Activated T-cell treated with anti-CD3 and anti-CD28 coated beads for 4 hours (primary cell): ENCODE measurements at regions not wholly inside any gene's neighbourhood (a gene's known extent, or its start where the extent isn't known, plus 50 kb on each side); places are given as distances from the start of the nearest gene placed in this dataset.
"Not testable (repeated sequence)": the region's sequence is repeated elsewhere in the genome, so short reads cannot be mapped to it uniquely, and the experiment has no call there.

ENCODE experiments used
- DNase-seq: peaks from one replicate; pipeline ENCODE4 v3.0.0-alpha.2; 2020

DNA sequence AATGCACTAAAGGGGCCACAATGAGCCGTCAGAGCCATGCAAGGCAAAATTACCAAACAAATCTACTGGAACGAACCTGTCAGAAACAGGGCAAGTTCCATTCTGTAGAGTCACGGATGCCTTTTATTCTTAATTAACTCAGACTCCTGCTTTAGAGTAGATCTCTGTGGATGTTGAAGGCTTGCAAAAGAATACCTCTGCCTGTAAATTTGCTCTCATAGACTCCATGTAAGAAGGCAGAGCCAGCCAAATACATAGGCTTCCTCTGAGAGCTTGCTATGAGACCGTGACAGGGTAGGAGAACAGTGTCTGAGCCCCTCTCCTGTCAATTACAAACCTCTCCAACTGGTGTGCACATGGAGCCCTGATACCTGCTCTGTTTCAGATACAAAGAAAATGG, 787.9 kb upstream of the POM121L12 start:
- no peak for DNase-seq

DNA sequence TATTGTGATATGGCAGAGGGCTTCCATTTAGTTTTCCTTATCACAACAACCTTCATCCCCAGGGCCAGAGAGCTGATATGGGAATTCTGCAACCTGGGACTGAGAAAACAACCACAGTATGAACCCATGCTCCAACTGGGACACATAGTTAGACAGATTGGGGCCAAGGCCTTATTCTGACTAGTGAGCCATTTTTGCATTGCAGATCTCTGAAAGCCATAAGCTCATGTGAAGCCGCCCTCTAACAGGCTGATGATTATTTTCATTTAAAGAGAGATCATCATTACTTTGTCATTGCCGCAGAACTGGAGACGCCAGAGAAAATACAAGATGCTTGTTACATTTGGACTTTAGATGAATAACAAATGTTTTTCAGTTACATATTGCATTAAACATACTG, 791.7 kb upstream of the POM121L12 start:
- DNase-seq: no peak

DNA sequence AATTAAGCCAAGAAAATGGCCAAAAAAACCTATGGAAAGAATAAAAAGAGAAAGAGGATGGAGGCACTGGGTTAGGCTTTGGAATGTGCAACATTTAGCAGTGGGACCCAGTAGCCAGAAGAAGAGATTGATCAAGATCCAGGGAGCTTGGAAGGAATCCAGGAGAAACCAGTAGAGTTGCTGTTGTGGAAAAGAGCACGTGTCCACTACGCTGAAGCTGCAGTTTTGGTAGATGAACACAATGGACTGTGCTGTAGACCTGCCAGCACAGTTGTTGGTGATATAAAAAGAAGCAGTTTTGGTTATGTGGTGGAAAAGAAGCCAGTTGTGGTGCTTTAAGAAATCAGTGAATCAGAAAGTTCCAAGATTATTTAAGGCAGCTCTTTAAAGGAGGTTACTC, 802.2 kb upstream of the POM121L12 start:
- DNase-seq: no peak

DNA sequence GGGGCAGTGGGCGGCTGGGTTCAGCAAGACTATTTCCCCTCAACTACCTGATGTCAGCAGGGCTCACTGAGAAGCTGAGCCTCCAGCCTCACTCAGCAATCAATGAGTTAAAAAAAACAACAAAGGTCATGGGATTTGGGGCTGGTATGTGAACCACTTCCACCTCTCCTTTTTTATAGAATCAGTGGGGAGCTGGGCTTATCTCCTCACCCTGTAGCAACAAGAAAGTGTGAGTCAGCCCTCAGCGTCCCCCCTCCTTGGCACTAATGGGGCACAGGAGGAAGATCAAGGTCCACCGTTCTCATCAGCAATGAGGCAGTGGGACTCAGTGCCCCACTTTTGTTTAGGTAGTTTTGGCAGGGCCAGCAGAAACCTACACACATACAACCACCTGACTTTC, 823.5 kb upstream of the POM121L12 start:
- no peak for DNase-seq

DNA sequence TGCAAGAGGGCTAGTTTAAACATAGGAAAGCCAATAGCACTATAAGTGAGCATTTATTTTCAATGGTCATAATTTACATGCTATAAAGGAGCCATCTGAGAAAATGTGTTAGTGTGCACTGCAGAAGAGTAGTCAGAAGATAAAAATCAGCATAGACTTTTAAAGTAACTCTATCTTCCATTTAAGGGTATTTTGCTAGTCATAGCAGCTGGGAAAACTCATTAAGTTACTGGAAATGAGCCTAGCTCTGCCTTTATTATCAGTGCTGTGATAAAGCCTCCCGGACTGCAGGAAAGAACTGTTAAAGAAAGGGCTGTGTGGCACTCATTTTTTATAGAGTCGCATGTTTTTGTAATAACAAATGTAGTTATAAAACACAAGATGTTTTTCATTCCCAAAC, 825.8 kb upstream of the POM121L12 start:
- DNase-seq: no peak

DNA sequence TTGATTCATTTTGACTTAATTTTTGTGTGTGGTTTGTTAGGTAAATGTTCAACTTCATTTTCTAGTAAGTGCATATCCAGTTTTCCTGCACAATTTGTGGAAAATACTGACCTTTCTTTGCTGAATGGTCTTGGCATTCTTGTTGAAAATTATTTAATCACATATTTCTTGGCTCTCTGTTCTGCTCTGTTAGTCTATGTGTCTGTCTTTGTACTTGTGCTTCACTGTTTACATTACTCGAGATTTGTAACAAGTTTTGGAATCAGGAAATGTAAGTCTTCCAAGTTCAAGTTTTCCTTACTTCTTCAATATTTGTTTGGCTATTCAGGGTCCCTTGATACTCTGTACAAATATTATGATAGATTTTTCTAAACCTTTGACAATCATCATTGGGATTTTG, 838.2 kb upstream of the POM121L12 start:
- DNase-seq: no peak

DNA sequence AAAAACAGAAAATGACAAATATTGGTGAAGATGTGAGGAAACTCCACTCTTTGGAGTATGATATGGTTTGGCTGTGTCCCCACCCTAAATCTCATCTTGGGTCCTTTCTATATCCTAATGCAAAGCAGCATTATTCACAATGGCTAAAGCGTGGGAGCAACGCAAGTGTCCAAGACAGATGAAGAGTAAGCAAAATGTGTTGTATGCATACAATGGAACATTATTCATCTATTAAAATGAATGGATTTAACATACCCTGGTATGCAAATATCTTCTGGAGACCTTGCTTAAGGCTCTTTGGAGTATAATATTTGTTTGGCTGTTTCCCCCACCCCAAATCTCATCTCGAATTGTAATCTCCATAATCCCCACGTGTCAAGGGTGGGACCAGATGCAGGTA, 839.8 kb upstream of the POM121L12 start:
- DNase-seq: no peak

DNA sequence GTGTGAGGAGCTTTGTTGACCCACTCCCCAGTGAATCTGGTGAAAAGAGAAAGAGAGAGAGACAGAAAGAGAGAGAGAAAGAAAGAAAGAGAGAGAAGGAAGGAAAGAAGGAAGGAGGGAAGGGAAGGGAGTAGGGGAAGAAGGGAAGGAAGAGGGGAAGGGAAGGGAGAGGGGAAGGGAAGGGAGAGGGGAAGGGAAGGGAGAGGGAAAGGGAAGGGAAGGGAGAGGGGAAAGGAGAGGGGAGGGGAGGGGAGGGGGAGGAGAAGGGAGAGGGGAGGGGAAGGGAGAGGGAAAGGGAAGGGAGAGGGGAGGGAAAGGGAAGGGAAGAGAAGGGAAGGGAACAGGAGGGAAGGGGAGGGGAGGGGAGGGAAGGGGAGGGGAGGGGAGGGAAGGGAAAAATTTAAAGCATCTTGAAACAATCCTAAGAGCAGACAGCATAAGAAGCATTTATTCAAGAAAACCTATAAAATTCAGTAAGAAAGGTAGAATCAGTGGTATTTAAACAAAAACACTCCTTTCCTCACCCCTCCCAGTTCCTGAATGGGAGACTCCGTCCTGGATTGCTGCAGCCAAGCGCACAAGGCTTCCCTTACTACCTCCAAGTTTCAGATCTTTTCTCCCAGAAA, 846.2 kb upstream of the POM121L12 start:
- no peak for DNase-seq

DNA sequence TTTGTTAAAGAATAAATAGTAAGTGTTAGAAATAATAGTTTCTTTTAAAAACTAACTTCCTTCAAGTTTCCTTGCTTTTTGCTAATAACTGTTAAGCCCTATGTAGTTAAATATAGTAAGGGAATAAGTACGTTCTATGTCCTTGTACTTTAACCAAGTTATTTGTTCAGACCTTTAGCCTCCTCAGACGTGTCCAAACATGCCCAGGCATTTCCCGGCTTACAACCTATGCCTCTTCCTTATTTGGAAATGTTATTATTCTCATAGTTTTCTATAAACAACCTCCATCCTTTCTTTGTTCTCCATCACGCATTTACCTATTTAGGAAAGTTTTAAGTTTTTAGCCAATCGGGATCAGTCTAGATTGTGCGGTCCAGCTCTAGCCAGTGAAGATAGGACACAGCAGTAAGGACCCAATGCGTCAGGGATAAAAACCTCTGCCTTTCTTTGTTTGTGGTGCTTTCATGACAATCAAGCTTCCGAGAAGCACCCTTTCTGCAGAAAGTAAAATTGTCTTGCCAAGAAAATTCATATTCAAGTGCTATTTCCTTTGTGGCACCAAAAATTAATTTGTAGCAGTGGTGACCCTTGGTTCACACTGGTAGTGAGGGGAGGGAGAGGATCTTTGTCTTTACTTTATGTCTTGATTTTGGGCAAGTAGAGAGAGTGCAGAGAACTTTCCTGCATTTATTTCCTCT, 851.3 kb upstream of the POM121L12 start:
- DNase-seq: no peak

DNA sequence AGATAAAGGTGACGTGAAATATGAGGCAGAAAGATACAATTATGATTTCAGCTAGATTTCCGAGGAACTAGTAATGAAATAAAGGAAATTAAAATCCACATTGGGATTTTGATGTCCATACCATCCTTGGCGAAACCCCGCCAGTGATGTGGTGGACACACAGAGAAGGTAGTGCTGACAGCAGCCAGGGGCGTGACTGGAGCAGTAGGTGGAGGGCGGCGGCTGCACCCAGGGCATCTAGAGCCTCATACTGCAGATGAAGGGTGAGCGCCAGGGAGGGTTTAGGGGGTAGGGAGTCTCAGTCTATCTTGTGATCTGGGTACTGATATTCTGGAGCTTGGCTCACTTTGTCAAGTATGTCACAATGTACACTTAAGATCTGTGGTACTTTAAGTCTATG, 855.5 kb upstream of the POM121L12 start:
- no peak for DNase-seq

DNA sequence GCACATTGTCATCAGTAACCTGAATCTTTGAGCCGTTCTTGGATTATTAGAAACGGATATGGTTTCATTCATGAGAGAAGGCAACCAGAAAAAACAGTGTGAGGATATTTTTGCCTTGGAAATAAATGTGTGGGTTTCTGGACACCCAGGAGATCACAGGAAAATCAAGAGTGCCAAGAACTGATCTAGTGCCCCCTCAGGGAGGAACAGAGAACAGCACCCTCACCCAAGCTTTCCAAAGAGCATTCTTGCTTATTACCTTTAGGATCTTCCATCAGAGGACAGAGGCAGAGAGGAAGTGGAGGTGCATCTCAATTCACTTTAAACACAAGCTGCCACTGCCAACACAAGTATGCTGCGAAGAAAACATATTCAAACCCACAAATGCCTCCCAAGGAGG, 851.5 kb upstream of the COBL start:
- no peak for DNase-seq

DNA sequence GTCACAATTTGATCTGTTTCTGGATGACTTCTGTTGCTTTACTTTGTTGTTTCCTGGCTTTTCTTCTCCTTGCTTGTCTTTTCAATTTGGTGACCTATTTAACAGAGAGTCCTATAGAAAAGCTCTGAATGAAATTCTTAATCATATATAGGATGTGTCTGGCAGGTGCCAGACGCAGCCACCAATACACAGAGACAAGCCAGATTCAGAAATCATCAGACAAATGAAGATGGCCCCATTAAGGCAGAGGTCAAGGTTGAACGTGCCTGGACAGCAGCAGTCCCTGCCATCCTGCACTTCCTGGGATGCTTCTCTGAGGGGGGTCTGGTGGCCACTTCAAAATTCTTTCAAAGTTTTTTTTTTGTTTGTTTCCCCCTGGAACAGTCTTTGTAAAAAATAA, 846.7 kb upstream of the COBL start:
- DNase-seq: no peak

DNA sequence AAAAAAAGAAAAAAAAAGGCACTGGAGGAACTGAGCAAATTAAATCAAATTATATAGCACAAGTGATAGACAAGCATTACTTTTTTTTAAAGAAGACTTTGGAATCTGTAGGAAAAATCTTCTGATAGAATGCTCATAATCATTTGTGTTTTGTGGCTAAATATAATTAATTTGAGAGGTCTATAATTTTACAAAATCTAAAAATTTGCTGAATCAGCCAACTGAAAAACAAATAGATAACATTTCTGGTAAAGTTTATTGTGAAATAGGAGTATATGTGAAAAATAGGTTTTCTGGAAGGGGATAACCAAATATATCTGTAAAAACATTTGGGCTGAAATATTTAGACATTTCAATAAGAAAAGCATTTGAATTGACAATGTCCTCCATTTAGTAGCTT, 844.9 kb upstream of the COBL start:
- DNase-seq: no peak

DNA sequence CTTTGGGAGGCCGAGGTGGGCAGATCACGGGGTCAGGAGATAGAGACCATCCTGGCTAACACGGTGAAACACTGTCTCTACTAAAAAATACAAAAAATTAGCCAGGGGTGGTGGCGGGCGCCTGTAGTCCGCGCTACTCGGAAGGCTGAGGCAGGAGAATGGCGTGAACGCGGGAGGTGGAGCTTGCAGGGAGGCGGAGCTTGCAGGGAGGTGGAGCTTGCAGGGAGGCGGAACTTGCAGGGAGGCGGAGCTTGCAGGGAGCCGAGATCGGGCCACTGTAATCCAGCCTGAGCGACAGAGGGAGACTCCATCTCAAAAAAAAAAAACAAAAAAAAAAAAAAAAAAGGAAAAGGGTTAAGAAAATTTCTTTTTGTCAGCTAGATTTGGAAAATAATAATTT, 842.8 kb upstream of the COBL start:
- DNase-seq: not testable (repeated sequence)

DNA sequence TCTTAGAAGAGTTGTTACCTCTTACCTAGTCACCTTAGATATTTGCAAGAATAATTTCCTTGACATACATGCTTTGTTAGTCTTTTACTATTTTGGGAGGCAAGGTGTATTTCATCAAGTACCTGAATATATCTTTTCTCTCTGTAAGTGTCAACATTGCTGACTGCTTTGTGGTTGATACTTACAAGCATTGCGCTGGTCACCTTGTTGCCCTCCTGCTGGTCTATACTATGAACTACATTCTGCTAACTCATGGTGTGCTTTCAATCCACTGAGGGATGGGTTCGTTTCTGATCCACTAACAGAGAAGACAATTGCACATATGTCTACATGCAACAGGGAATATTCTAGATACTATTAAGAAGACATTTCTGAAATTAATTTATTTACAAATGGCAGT, 837.8 kb upstream of the COBL start:
- no peak for DNase-seq

DNA sequence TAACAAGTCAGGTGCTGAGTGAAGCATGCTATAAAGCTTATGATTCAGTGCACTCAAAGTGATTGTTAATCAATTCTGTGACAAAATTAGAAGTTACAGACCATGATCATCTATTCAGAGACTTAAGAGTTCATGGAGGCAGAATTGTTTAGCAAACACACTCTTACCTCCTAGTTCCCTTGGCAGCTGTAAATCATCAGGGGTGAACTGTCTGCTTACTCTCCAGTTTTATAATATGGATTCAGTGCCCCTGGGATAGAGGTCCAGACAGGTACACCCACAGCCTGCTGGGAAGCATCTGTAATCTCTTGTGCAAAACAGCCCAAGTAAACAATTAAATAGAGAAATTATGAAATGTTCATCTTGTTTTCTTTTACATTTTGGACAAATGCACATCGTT, 835.0 kb upstream of the COBL start:
- DNase-seq: no peak

DNA sequence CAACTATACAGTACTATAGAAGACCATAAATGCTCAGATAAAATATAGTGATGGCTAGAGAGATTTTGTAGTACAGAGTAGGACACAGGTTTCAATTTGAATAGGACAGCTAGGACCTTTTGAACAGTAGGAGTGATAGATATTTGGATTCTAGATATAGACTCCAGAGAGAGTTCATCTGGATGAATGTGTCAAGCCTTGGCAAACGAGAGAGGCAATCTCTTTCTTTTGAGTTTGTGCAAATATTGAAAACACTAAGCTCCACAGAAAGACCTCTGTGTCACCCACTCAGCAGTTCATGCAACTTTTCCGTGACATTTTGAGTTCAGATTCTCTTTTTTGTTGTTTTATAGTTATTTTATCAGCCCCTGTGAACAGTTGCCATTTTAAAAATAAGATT, 834.3 kb upstream of the COBL start:
- no peak for DNase-seq

DNA sequence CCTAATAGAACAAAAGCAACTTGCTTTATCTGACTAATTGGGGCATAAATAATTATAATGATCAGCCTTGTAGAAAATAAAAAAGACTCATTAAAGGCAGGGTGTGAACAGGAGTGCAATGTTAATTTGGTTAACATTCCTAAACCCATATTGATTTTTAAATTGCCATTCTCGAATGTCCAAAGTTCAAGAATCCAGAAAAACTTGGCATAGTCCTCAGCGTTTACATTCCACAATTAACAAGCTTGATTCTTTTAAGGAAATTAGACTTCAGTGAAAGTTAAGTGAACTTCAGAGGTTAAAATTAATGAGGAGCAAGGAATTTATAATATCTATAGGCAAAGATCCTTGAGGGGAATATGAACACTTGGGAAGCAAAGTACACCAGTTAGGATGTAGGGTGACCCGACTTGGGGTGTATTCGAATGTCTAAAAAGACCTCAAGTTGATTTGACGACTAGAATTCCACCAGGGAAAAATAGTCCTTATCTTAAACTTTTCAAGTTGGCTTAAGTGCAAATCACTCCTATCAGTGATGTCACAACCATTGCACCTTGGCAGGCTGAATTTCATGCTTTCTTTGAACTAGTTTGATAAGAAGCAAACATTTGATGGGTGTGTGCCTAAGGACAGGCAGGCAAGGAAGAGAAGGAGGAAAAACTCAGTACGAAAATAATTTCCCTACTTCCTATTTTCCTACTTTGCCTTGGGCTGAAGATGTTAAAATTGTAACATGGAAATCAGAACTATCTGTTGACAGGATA, 830.4 kb upstream of the COBL start:
- no peak for DNase-seq

DNA sequence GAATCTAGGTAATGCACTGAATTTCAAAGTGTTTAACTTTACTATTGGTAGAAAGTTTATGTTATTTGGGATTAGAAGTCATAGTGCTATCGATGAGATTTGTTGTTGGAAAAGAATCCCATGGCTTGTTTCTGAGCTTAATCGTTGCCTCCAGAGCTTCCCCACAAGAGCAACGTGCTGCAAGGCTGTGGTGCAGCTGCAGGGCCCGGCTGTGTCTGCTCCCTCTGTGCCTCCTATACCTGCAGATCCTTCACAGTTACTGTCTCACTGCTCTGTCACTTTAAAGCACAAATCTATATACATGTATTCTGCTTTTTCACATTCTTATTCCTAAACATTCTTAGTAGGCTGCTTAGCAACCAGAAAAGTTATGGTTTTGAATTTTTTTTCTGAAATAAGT, 826.6 kb upstream of the COBL start:
- no peak for DNase-seq

DNA sequence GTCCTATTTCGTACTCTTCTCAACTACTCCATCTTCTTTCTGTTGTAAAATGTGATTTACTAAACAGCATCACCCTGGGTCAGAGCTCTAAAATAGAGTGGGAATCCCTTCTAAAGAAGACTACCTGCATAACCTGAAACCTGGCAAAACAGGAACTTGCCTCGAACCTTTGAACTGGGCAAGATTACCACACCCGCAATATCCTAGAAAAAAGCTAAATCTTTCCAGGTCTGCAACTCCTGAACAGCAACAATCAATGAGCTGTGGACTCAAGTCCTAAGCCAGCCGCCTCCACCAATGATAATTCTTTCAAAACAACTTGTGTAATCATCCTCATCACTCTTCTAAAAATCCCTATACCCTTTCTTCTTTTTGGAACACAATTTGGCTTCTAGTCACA, 824.2 kb upstream of the COBL start:
- DNase-seq: no peak

DNA sequence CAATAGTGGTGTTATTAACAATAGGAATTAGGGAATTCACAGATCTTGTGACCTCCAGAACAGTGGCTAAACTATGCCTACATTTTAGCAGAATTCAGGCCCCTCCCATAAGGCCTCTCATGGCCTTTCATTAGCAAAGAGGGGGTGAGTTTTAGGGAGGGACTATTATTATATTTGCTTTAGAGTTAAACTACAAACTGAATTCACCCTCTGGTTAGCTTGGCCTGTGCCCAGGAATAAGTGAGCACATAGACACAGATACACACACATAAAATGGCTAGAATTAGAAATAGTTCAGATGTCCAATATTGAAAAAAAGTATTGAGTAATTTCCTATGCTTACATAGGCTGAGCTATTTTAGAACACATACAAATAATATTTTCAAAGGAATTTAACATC, 818.8 kb upstream of the COBL start:
- no peak for DNase-seq

DNA sequence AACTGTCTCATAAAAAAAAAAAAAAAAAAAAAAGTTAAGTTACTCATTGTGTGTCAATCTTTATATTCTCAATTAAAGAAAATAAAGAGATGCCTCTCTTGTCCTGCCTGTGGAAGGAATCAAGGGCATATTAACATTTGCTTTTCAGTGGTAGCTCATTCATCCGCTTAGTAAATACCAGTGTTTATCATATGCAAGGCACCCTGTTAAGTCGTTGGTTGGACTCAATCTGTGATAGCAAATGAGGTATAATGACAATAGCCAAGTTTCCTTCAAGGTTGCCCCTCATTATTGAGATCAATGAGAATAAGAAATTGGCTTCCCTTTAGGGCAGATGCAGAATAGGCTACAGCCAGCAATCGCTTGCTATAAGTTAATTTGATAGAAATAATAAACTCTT, 812.7 kb upstream of the COBL start:
- no peak for DNase-seq

DNA sequence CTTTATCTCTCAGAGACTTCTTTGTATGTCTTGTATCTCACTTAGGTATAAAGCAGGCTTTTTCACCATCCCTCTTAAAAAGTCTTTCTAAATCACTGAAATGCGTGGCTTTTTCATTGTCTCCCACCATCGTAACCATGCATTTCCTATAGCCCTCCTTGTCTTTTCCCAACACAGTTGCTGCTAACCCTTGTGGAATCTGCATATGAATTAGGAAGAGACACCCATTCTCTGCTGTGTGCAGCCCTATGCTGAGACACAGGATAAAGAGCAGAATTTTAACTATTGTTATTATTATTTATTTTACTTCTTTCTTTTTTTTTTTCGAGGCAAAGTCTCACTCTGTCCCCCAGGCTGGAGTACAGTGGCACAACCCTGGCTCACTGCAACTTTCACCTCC, 804.3 kb upstream of the COBL start:
- DNase-seq: no peak

DNA sequence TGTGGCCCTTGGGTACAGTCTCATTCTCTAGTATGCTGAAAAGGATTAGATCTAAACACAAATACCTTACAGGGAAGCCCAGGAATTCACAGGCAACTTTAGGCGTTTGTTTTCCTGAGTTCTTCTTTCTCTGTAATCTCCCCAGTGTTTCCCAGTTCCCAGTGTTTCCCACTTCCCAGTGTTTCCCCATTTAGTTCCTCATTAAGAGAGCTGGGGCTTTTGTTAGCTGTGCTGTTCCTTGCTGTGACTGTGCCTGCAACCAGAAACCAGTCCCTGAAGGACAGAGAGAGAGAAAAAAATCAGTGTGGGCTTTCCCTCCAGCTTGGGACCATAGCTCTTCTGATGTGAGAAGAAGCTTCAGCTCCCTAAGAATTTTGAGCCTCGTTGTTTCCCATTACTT, 802.9 kb upstream of the COBL start:
- DNase-seq: no peak

DNA sequence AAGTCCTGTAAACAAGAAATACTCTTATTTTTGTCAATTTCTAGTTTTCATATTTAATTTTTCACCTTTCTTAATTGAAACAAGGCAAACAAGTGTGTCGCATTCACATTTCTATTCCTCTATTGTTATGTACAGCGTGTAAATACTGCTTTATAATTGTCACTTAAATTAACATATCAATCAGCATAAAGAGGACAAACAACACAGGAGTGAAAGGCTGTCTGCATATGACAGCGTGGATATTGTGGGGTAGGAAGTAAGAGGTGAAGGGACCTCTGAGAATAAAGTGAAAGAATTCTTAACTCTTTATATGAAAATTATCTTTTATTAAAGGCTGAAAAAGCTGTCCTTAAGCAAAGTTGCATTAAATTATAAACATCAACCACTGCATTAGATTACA, 797.9 kb upstream of the COBL start:
- DNase-seq: no peak
